ENCODE measurements at regions not wholly inside any gene's neighbourhood (a gene's known extent, or its start where the extent isn't known, plus 50 kb on each side); places are given as distances from the start of the nearest gene placed in this dataset.
"Not testable (repeated sequence)": the region's sequence is repeated elsewhere in the genome, so short reads cannot be mapped to it uniquely, and the experiment has no call there.

DNA sequence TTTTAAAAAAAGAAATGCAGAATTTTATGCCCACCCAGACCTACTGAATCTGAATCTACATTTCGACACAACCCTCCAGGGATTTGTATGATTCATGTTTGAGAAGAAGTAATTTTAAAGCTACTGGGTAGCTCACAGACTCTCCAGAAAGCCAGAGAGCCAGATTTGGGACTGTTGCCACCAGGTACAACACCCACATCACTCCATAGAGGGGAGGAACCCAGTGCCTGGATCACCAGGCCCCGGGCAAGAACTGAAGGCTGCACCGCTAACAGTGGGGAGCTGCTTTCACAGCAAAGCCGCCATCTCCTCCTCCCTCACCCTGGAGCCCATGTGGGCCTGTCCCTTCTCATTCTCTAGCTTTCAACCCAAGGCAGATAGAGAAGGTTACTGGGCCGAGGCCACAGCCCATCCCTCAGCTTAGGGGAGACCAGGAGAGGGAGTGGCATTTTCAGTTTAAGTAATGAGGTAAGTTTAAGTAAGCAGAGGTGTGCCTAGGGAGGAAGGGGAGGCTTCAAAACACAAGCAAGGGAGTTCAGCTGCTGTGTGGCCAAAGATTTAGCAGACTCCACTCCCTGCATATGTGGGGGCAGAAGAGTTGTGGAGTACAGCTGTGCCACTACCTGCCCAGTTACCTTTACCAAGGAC is 109.8 kb downstream of the IL12A start:
- DNase-seq = no peak

DNA sequence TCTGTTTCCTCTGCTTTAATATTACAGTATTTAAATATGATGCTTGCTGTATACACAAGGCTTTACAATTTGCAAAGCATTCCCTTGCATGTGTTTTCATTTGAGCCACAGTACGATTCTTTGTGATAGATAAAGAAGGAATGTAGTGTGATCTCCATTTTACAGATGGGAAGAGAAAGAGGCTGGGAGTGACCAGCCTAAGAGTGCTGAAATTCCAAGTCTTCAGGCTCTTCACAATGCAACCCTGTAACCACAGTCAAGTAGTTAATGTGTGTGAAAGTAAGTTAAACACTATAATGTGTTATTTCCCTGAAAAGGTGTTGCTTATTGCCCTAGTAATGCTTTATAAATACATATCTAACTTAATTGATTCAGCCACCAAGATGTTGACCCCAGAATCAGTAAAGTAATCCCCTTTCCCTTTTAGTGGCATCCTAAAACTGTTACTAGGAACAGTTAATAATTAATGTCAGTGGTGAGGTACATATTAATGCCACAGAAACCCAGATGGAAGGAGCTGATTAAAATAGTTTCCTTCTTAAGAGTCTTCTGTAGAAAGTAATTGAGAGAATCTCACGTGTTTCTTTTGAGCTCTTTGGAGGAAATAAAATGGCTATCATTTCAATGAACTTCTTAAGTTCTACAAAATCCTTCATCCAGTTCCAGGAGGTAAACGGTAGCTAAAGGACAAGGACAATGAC is 110.4 kb downstream of the IL12A start:
- DNase-seq = no peak

DNA sequence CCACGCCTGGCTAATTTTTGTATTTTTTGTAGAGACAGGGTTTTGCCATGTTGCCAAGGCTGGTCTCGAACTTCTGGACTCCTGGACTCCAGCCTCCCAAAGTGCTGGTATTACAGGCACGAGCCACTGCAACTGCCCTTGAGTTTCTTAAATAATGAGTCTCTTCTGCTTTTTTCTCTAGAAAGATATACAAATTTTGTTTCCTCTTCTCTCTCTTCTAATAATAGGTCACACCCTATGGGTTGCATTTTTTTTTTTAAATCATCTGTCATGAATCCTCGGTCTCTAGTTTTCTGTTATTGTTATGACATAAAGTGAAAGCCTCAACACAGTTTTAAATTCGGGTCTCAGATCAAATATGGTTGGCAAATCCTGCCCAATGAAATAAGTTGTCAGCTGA is 111.2 kb downstream of the IL12A start:
- DNase-seq = peak; percentile 33

DNA sequence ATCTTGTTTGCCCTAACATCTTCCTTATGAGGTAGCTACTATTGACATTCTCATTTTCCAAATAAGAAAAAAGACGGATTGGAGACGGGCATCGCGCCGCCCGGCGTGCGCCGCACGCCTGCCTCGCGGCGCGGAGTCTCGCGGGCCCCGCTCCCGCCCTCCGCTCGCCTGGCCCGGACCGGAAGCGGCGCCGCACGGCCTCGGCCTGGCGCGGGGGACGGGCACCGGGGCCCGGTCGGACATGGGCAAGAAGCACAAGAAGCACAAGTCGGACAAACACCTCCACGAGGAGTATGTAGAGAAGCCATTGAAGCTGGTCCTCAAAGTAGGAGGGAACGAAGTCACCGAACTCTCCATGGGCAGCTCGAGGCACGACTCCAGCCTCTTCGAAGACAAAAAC is 112.0 kb downstream of the IL12A start:
- DNase-seq = no peak

DNA sequence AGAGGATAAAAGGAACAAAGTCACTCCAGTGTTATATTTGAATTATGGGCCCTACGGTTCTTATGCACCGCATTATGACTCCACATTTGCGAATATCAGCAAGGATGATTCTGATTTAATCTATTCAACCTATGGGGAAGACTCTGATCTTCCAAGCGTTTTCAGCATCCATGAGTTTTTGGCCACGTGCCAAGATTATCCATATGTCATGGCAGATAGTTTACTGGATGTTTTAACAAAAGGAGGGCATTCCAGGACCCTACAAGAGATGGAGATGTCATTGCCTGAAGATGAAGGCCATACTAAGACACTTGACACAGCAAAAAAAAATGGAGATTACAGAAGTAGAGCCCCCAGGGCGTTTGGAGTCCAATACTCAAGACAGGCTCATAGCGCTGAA is 113.4 kb downstream of the IL12A start:
- DNase-seq = not testable (repeated sequence)

DNA sequence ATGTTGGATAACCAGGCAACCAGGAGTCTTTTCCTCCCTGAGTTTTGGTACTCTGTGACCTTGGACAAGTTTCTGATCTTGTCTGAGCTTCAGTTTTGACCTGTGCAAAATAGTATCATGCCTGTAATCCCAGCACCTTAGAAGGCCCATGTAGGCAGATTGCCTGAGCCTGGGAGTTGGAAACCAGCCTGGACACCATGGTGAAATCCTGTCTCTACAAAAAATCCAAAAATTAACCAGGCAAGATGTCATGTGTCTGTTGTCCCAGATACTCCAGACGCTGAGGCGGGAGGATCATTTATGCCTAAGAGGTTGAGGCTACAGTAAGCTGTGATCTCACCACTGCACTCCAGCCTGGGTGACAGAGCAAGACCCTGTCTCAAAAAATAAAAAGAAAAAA is 114.8 kb downstream of the IL12A start:
- no peak for DNase-seq

DNA sequence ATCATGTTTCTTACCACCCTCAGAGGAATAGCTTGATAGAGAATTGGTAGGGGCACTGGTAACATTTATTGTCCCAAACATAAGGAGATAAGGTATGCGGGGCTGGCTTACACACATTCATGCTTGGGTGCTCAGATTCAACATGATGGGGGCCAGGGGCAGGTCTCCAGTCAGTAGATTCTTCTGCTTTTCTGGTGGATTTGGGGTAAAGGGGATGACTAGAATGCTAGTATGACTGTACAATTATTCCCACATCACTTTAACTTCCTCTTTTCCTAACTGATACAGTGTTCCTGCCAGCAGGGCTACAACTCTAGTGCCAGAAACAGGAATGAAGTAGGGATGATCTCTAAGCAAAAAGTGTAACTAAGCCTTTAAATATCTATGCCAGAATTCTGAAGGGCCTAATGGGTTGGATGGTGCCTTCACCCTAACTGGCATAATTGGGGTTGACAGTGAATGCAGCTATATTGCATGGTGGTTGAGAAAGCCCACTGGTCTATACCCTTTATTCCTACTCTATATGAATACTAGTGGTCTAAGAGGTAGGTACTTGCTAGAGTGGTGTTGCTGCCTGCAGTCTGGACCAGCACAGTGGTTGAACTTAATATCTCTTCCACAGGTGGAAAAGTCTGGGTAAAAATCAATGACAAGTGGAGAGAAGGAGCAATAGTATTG is 117.4 kb downstream of the IL12A start:
- DNase-seq = peak; percentile 75

DNA sequence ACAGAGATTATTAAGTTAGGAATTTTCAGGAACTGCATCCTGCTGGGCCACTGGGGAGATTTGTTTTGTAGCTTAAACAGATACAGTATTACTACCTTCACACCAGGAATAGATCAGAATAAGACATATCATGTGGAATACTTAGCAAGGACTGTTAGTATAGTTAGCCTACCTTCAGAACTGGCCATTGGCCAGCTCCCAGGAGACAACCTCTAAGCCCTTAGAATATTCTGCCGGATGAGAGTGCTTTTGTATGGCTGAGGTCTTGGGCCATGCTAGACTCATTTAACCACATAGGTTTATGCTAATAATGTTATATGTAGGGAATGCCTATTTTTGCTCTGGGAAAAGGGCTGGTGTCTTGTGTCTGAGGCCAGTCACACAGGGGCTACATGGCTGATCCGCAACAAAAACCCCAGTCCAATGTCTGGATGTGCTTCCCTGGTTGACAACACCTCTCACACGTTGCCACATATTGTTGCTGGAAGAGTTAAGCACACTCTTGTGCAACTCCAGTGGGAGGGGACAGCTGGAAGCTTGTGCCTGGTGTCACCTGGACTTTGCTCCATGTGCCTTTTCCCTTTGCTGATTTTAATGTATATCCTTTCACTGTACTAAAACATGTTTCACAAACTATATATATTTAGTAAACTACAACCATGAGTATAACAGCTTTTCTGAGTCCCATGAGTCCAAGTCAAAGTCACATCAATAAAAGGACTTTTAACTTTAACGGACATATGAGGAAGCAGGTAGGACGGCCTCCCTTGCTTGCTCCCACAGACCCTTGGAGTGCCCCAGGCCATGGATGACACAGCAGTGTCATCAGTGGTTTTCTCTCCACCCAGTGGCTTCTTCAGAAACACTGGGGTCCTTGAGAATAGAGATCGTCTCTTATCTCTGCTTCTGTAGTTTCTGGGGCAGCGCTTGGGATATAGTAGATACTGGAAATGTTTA is 118.0 kb upstream of the C3orf80 start:
- no peak for DNase-seq

DNA sequence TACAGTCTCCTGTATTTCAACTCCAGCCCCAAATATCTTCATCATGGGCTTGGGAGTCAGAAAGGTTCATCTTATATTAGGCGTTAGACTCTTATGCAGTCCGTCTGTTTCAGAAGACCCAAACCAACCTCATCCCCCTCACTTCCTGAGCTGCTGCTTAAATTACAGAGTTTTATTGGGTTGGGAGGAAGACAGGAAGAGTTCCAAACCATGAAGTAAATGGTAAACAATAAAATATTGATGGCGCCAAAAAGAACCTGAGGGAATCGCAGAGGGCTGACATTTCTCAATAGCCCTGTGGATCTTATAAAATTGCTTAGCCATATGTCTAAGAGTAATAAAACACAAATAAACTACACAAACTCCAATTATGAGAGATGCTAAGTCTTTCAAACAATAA is 116.9 kb upstream of the C3orf80 start:
- DNase-seq = no peak

DNA sequence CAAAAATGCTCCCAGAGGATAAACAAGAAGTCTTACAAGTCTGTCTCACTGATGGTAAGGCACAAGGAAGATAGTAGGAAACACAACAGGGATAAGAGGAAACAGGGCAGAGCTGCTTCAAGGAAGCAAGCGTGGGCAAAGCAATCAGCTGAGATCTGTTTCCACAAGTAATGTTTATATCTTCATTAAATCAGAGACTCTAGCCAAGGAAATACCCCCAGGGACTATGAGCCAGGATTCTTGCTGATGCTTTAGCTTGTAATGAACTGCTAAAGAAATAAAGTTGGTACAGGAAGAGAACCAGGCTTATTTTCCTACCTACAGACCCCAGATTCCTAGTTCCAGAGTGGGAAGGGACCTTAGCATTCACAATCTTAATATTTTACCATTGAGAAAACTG is 112.7 kb upstream of the C3orf80 start:
- DNase-seq = no peak

DNA sequence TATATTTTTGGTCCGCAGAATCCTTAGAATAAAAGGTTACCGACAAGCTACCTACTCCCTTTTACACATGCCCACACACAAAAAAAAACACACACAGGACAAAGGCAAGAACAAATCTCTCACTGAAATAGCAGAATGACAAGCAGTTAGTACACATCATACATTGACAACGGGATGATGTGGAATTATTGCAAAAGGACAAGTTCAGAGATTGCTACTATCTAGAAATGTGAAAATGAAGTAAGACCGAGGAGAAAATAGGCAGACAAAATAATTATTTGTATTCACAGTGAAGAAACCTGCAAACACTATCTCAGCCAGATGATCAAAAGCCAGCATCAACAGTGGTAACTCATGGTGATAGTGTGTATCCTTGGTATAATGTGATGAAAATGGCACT is 112.2 kb upstream of the C3orf80 start:
- DNase-seq = no peak

DNA sequence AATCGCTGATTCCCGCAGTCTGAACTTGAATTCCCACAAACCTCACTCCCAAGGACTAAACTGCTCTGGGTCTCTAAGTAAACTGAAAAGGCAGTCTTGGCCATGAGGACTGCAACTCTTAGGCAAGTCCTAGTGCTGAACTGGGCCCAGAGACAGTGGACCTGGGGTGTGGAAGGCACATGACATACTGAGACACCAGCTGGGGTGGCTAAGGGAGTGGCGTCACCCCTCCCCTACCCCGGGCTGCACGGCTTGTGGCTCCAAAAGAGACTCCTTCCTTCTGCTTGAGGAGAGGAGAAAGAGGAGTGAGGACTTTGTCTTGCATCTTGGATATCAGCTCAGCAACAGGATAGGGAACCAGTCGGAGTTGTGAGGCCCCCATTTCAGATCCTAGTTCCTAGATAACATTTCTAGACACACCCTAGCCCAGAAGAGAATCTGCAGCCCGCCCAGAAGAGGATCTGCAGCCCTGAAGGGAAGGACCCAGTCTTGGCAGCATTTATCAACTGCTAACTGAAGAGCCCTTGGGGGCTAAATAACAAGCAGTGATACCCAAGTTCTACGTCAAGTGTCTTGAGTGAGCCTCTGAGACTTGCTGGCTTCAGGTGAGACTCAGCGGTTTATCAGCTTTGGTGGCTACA is 110.7 kb upstream of the C3orf80 start:
- DNase-seq = no peak

DNA sequence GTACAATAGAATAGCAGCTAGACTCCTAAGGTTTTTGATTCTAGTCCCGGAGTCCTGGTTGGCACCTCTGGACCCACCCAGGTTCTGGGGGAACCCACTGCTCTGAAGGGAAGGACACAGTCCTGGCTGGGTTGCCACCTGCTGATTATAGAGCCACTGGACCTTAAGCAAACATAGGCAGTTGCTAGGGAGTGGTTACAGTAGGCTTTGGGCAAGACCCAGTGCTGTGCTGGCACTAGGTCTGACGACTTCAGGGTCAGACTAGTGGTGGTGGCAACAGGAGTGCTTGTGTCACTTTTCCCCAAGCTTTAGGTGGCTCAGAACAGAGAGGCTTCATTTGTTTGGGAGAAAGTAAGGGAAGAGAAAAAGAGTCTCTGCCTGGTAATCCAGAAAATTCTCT is 109.8 kb upstream of the C3orf80 start:
- no peak for DNase-seq

DNA sequence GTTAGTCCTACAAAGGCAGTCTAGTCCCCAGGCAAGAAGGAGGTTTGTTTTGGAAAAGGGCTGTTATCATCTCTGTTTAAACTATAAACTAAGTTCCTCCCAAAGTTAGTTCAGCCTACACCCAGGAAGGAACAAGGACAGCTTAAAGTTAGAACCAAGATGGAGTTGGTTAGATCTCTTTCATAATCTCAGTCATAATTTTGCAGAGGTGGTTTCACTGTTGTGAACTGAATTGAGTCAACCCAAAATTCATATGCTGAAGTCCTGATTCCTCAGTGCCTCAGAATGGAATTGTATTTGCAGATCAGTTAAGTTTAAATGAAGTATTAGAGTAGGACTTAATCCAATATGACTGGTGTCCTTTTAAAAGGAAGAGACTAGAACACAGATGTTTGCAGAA is 101.0 kb upstream of the C3orf80 start:
- no peak for DNase-seq

DNA sequence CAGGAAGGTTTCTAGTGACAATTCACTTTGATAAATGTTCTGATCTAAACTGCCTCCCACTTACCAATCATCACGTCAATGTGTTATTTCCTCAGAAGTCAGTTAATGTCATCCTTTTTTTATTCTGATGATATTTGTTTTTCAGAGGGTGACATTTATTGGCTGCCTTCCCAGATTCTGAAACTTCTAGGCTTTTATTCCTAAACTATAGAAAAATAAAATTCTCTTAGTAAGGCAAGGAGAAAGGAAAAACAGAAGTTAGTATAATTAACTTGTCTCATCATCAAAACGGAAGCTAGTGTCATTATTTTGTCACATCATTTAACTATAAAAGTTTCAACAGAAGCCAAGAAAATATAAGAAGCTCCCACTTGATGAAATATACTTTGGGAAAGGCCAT is 100.0 kb upstream of the C3orf80 start:
- DNase-seq = peak; percentile 49

DNA sequence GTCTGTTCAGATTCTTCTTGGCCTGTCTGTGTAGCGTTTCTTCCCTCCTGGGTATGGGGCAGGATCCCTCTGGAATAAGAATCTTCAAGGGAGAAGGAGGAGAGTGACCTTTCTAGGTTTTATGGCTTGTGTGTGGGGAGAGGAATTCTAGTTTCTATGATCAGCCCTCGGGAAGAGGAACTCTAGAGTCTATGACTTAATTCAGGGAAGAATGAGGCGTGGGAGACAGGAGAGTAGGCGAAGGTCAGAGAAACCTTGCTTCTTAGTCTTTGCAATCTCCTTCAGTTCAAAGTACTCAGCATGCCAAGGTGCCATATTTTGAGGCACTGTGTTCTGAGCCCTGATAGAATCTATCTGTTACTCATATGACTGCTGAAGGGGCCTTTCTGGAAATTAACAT is 99.2 kb upstream of the C3orf80 start:
- peak; percentile 66 for DNase-seq

DNA sequence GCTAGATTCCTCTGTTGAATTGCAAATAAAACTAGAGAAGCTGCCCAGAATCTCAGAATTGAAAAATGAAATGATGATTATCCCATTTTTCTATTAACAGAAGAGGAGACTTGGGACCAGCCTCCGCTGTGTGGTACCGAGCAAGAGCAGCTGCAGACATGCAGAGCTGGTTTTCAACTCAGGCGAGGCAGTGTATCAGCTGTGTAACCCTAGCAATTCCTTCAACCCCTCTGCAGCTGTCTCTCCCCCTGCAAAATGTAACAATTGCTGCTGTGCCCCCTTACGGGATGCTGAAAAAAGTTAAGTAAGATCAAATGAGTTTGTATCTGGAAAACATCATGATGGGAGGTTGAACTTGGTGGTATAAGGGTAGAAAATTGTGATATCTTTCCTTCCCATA is 98.5 kb upstream of the C3orf80 start:
- DNase-seq = no peak

DNA sequence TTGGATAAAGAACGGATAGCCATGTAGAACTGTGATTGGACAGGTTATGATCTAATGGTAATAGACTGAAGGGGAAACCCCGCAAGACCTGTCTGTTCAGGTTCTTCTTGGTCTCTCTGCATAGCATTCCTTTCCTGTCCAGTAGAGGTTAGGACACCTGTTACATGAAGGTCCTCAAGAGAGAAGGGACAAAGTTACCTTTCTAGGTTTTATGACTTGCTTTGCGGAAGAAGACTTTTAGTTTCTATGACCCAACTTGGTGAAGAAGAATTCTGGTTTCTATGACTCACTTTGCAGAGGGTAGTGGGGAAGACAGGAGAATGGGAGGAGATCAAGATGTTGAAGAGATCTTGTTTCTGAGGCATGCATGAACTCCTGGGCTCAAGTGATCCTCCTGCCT is 97.9 kb upstream of the C3orf80 start:
- peak; percentile 46 for DNase-seq

DNA sequence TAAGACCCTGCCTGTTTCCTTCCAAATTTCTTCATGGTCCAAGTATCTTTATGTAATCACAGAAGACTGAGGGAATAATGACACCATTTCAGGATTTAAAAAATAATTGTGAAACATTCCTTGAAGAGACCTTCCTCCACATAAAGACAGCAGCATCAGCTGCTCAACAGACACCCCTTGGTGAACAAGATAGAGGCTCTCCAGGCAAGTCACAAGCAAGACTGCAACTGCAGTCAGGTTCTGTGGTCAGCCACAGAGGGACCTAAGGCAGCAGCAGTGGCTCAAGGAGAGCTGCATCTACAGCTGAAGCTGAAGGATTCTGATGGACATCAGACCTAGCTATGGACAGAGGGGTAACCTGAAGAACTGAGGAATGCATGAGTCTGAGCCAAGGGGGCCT is 97.2 kb upstream of the C3orf80 start:
- no peak for DNase-seq

DNA sequence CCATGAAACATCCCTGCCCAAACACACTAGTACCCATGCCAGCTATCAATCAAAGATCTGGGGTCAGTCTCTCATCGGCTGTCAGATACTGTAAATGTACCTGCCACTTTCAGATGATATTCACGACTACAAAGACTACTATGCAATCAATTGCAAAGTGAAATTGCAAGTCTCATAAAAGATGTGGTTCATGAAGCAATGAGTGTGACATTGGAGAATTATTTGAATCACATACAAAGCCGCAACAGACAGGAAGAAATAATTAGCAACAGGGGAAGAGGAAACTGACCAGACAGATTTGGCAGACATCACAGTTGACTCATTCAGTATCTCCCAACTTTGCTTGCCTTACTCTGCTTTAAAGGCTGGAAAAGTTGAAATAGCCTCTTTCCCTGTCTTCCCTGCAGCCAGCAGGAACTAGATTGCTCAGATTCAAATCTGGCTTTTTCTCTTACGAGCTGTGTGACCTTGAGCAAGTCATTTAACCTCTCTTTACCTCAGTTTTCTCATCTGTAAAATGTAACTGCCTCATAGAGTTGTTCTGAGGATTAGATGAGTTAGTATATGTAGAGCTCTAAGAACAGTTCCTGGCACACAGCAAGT is 95.7 kb upstream of the C3orf80 start:
- DNase-seq = peak; percentile 85

DNA sequence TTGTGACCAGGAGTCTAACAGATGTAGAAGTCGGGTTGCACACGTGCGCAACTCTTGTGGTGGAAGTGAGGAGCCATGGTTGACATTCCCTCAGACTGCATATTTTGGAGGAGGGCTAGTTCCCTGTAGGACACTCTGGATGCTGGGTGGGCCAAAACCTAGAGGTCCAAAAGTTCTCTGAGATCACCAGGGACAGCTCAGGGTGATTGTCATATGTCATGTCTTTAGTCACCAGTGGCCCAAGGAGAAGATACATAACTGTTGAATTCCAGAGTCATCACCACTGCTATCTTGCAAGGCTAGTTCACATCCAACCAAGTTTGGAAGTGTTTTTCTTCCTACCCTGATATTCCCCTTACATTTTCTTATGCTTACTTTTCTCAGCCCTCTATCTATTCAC is 95.2 kb upstream of the C3orf80 start:
- DNase-seq = peak; percentile 42

DNA sequence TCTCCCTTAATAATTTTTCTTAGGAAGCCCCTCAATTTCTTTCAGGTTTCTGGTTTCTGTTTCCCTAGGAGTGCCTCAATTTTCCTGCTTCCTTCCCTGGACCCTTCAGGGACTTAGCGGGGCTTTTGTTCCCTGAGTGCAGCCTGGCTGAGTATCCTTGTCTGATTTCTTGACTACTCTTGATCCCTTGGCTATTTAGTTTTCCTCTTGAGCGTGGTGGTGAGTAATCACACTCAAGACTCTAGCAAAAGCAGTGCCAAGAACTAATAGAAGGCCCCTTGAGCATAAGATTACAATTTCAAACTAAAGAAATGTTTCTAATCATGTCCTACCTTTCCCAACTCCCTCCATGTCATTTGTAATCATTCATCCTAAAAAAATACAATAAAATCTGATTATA is 94.3 kb upstream of the C3orf80 start:
- DNase-seq = no peak
